ENCODE measurements at regions not wholly inside any gene's neighbourhood (a gene's known extent, or its start where the extent isn't known, plus 50 kb on each side); places are given as distances from the start of the nearest gene placed in this dataset.

- no peaks in the 10 kb centered on the region for H3K9me3 ChIP-seq (ENCODE audit: control insufficient read depth in 4 of 4, low read length in 3 of 4)
- no peak overlapping the region for H3K4me3 ChIP-seq (ENCODE audit: low read depth in 1 of 3, low read length in 3 of 3)
- no peaks in the 10 kb centered on the region for H3K4me1 ChIP-seq (ENCODE audit: control insufficient read depth in 4 of 4, insufficient read depth in 4 of 4, low read length in 3 of 4)
- no peak overlapping the region for H3K9ac ChIP-seq (ENCODE audit: low read depth in 1 of 2, low read length in 2 of 2)
- no peak for TF ChIP-seq TAF1 (conservative IDR thresholded peaks at IDR 0.05)
- TF ChIP-seq RAD21 (IDR thresholded peaks at IDR 0.05): no peak
- TF ChIP-seq HNF4A (conservative IDR thresholded peaks at IDR 0.05): no peak
- no peak for TF ChIP-seq ZBTB33 (IDR thresholded peaks at IDR 0.05)
- no peak for TF ChIP-seq FOXA1 (IDR thresholded peaks at IDR 0.05)
- TF ChIP-seq YY1 (IDR thresholded peaks at IDR 0.05): no peak
- TF ChIP-seq, protein P1, sequence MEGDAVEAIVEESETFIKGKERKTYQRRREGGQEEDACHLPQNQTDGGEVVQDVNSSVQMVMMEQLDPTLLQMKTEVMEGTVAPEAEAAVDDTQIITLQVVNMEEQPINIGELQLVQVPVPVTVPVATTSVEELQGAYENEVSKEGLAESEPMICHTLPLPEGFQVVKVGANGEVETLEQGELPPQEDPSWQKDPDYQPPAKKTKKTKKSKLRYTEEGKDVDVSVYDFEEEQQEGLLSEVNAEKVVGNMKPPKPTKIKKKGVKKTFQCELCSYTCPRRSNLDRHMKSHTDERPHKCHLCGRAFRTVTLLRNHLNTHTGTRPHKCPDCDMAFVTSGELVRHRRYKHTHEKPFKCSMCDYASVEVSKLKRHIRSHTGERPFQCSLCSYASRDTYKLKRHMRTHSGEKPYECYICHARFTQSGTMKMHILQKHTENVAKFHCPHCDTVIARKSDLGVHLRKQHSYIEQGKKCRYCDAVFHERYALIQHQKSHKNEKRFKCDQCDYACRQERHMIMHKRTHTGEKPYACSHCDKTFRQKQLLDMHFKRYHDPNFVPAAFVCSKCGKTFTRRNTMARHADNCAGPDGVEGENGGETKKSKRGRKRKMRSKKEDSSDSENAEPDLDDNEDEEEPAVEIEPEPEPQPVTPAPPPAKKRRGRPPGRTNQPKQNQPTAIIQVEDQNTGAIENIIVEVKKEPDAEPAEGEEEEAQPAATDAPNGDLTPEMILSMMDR (IDR thresholded peaks at IDR 0.05; ENCODE audit: low read depth, low read length, missing input control): no peak
- no peak for TF ChIP-seq JUND (IDR thresholded peaks at IDR 0.05)
- TF ChIP-seq EGR1 (IDR thresholded peaks at IDR 0.05; ENCODE audit: low read depth in 2 of 2): no peak
- no peak for TF ChIP-seq GABPA (IDR thresholded peaks at IDR 0.05 in 1 of 2, conservative IDR thresholded peaks at IDR 0.05 in 1 of 2)
- no peak for TF ChIP-seq RXRA (IDR thresholded peaks at IDR 0.05)
- TF ChIP-seq HNF4G (IDR thresholded peaks at IDR 0.05): no peak
- TF ChIP-seq, protein P2, sequence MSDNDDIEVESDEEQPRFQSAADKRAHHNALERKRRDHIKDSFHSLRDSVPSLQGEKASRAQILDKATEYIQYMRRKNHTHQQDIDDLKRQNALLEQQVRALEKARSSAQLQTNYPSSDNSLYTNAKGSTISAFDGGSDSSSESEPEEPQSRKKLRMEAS (IDR thresholded peaks at IDR 0.05): no peak
- no peak for TF ChIP-seq SP1 (IDR thresholded peaks at IDR 0.05)
- TF ChIP-seq REST (IDR thresholded peaks at IDR 0.05): no peak
- no peak for TF ChIP-seq FOXA2 (IDR thresholded peaks at IDR 0.05)
- TF ChIP-seq NR2F2 (IDR thresholded peaks at IDR 0.05): no peak
- no peak for TF ChIP-seq ATF3 (IDR thresholded peaks at IDR 0.05)
- 82% methylated on average over 2 of the region's 2 CpGs for WGBS
- no peaks in the 10 kb centered on the region for H3K27me3 ChIP-seq (ENCODE audit: control insufficient read depth in 4 of 4, insufficient read depth in 4 of 4, low read length in 3 of 4)
- no peak for DNase-seq (ENCODE audit: low spot score)
- H3K27ac ChIP-seq (ENCODE audit: low read depth in 1 of 2, low read length in 2 of 2): no peak overlapping the region
- H3K36me3 ChIP-seq (ENCODE audit: control insufficient read depth in 4 of 4, insufficient read depth in 3 of 4, low read depth in 1 of 4, low read length in 3 of 4): no peaks in the 10 kb centered on the region
Observed at GRCh38 chr18:38868757-38869156, 1303.2 kb upstream of the CELF4 start.

All from liver (tissue), 8 donors.